T follicular helper cell (primary cell): ENCODE measurements at regions not wholly inside any gene's neighbourhood (a gene's known extent, or its start where the extent isn't known, plus 50 kb on each side); places are given as distances from the start of the nearest gene placed in this dataset.
"Not testable (repeated sequence)": the region's sequence is repeated elsewhere in the genome, so short reads cannot be mapped to it uniquely, and the experiment has no call there.

ENCODE experiments used
- DNase-seq: peaks from one replicate; pipeline ENCODE4 v3.0.0-alpha.2; 2020; ENCODE audit warnings: low read depth

DNA sequence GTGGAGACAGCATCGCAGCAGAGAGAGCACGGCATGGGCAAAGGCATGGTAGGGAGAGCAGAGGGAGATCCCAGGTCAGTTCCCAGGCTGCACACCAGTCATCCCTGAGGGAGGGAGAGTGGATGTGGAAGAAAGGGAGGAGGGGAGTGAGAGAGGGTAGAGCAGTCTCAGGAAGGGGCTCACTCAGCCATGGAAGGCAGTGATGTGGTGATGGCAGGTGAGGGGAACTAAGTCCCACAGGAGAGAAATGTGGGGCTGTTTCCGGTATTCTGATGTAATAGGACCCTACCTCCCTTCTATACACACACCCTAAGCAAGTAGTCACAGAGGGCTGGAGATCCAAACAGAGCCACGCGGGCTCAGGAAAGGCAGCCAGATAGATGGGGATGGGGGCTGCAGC, 500.3 kb upstream of the CDH11 start:
- DNase-seq: no peak

- DNase-seq: no peak
Observed at GRCh38 chr16:65621640-65622039, 499.8 kb upstream of the CDH11 start.

DNA sequence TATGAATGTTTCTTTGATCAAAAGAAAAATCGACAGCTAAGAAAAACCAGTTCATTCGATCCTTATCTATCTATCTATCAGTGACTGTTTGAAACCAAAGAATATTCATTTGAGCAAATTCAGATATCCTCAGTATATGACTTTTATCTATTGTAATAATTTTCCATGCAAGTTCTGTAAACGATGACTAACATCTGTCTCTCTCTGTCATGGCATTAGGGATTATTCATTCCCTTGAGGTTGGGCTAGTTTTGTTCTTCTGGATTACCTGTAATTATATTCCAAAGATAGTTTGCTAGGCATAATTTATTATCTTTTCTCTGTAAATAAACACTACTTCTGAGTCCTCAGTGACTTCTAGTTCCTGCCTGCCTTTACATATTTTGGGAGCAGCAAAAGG, 497.7 kb upstream of the CDH11 start:
- DNase-seq: no peak

DNA sequence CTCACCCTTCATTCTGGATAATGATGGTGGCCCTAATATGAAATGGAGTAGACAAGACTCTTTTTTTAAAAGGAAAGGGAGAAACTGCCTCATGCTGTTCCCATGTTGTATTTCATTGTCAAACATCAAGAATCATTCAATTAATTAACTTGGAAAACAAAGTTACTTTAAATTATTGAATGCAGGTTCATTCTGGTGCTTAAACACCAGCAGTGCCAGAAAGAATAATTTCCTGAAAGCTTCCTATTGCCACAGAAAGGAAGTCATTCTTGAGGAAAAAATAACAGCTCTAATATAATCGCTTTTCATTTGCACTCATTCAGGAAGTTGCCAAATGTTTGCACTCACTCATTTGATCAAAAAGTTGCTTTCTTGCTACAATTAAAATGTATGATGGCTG, 497.1 kb upstream of the CDH11 start:
- no peak for DNase-seq

DNA sequence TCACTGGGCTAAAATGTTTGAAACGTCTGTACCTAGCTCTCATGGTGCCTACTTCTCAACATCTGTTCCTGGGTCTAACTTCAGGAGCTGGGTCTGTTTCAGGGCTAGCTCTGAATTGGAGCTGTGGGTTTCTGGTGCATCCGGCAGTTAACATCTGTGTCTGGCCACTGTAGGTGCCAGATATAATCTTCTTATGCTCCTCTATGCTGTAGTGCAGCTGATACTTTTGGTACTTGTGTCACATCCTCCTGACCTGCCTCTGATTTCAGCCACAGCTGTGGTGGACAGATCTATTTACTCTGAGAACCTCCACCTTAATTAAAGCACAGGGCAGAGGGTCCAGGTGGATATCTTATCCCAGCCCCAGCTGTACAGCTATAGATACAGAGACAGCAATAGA, 496.5 kb upstream of the CDH11 start:
- no peak for DNase-seq

GRCh38 chr16:65617421-65617820, 495.6 kb upstream of the CDH11 start:
- DNase-seq: no peak

DNA sequence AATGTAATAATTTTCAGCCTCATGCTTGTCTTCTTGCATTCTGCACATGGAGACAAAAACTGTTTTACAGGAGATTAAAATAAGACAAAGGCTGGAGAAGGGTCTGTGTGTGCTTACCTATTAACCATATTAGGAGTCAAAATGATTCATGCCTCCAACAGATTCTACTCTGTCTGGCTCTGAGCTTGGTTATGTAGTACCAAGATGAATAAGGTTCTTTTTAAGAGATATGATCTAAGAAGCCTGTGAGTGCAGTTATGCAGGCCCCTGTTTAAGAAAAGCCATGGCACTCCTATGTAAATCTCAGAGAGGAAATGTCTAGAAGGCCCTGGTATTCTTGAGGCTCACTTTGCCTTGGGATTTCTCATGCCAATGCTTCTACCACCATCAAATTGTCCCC, 486.6 kb upstream of the CDH11 start:
- DNase-seq: no peak

DNA sequence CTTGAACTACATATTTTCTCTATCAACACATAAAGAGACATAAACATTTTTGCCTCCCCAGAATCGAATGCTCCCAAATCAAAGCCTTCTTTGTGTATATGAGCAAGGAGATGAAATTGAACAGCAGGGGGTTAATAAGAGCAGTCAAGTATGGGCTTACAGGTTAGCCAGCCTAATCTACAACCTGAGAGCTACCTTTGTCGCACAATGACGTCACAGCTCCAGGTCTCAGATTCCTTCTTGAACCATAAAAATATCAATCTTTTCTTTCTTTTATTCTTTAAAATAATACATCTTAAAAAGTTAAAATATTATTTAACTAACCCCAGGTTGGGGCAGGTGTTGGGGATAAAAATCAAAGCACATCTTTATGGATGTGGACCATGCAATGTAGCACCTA, 482.9 kb upstream of the CDH11 start:
- DNase-seq: no peak

DNA sequence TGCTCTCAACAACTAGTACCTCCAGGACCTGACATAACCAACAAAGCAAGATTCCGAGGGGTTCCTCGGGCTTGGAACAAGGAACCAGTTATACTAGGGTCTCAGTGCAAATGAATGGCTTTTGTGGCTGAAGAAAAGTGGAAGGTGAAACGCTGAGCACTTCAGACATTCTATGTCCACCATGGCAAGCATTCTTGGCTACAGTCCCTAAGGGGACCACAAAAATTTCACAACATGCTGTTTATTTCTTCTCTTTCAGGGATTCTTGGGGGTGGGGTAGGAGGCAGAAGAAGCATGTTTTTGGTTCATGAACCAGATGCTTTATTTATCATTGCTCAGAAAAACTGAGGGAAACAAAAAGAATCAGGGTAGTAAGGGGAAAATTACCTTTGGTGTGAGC, 479.9 kb upstream of the CDH11 start:
- no peak for DNase-seq

- no peak for DNase-seq
Observed at GRCh38 chr16:65600629-65601028, 478.8 kb upstream of the CDH11 start.

DNA sequence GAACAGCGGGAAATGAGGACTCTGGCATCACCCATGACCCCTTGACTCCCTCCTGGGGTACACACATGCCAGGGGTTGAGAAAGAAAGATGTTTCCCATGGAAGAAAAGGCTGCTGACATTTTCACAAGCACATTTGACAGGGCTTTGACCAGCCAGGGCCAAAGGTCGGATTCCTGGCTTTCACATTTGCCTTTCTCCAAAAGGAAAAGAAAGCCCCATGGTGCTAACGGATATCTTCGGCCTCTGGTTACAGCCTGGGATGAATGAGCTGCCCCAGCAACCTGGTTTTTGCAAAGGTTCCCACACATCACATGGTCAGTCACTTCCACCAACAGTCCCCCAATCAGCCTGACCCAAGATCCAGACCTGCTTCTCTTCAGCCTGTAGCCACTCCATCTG, 478.2 kb upstream of the CDH11 start:
- DNase-seq: no peak

GRCh38 chr16:65598621-65599020, 476.8 kb upstream of the CDH11 start:
- DNase-seq: no peak

GRCh38 chr16:65583498-65583897, 461.6 kb upstream of the CDH11 start:
- DNase-seq: no peak

- no peak for DNase-seq
Observed at GRCh38 chr16:65579050-65579449, 457.2 kb upstream of the CDH11 start.

DNA sequence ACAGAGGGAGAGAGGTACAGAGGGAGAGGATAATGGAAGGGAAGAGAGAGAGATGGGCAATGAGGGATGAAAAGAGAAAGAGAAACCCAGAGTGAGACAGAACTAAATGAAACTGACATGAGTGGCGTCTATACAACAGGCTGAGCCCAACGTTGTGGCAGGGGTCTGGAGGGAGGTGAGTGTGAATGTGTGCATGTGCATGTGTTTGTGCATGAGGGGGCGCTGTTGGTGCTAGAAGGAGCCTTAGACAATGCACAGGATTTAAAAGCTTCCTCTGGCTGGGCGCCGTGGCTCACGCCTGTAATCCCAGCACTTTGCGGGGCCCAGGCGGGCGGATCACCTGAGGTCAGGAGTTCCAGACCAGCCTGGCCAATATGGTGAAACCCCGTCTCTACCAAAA, 454.8 kb upstream of the CDH11 start:
- DNase-seq: no peak

- no peak for DNase-seq
Observed at GRCh38 chr16:65576139-65576538, 454.3 kb upstream of the CDH11 start.

- DNase-seq: no peak
Observed at GRCh38 chr16:65574326-65574966, 452.6 kb upstream of the CDH11 start.

DNA sequence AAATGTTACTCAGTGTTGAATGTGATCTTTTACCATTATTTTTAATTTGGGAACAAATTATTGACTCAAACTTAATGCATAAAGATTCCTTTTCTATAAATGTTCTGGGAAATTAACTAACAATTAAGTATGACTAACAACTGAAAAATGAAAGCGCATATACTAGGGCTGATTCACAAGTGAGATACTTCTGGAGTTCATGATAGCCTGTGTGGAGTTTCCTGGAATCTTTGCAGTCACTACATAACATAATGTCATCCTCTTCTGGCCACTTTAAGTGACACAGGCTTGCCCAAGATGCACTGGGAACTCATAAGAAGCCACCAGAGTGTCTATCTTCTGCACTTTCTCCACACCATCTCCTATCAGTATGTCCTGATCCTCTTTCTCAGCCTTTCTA, 450.3 kb upstream of the CDH11 start:
- no peak for DNase-seq

GRCh38 chr16:65570261-65570660, 448.4 kb upstream of the CDH11 start:
- no peak for DNase-seq

GRCh38 chr16:65559846-65560245, 438.0 kb upstream of the CDH11 start:
- no peak for DNase-seq

DNA sequence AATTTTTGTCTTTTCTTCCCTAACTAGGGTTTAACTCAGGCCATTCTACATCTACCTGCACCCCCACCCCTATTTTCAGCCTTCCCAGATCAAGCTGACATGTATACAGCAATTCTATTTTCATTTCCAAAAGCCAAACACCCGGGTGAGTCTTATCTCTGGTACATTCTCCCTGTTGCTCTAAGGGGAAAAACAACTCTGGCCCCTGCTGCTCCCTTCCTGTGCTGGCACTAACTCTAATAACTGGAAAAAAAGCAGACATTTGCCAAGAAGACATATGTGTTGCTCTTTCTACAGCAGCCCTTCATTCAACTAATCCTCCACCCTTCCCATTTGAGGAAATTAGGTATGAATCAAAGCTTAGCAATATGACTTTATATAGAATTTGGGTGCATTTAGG, 427.8 kb upstream of the CDH11 start:
- DNase-seq: not testable (repeated sequence)

DNA sequence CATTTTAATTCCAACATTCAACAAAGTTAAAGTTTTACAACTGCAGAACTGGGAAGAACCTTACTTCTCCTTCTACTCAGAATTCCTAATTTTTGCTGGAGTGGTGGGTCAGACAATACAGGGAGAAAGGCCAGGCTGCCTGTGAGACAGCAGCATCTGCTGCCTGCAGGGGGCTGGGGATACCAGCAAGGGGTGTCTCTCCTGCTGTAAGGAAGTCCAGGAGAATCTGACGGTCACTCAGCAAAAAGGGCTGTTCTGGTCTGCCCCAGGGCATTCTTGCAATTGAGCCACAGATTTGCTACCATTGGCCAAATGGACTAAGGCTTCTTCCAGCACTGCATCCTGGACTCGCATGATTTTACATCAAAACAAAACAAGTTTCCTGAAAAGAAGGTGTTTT, 426.6 kb upstream of the CDH11 start:
- DNase-seq: no peak

DNA sequence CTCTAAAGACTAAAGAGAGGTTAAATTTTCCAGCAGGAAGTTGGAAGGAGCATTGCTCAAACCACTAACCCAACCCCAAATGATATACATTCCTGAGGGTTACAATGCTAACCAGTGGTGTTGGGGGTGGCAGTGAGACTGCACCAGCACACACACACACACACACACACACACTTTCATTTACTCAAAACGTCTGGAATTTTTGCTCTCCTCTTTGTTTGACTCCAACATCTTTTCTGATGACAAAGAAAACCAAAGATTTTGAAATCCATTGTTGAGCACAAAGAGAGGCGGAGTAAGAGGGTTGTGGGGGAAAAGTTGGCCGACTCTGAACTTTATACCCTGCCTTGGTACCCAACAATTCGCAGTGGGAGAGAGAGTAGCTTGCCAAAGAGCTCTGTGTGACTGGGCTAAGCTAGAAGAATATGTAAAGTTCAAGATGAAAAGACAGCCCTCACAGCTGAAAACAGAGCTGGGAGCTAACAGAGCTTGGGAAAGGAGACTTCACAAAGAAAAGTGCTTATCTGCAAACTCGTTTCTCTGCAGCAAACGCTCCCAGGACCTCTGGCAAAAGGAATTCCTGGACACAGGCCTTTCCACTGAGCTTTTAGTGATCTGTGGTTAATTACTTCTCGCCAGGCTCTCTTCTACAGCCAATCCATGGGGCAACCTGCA, 426.0 kb upstream of the CDH11 start:
- no peak for DNase-seq

GRCh38 chr16:65546353-65546791, 424.5 kb upstream of the CDH11 start:
- no peak for DNase-seq
